ENCODE measurements at regions not wholly inside any gene's neighbourhood (a gene's known extent, or its start where the extent isn't known, plus 50 kb on each side); places are given as distances from the start of the nearest gene placed in this dataset.

DNA sequence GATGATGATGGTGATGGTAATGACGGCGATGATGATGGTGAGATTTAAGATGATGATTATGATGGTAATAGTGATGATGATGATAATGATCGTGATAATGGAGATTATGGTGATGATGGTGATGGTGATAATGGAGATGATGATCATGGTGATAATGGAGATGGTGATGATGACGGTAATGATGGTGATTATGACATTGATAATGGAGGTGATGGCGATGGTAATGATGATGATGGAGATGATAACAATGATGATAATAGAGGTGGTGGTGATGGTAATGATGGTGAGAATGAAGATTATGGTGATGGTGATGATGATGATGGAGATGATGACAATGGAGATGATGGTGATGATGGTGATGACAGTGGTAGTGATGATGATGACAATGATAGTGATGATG, 69.7 kb downstream of the MED10 start:
- Histone ChIP-seq H3K27me3 (ENCODE audit: insufficient read depth, poor library complexity, severe bottlenecking) (no peaks in the 10 kb centered on the region), H3K4me3 (replicated peaks; ENCODE audit: insufficient read depth, low read length) (no peak overlapping the region), H3K27ac (replicated peaks) (no peak overlapping the region)
- no peak for DNase-seq (ENCODE audit: low read depth in 1 of 2, low spot score in 1 of 2)
- TF ChIP-seq, protein P1, sequence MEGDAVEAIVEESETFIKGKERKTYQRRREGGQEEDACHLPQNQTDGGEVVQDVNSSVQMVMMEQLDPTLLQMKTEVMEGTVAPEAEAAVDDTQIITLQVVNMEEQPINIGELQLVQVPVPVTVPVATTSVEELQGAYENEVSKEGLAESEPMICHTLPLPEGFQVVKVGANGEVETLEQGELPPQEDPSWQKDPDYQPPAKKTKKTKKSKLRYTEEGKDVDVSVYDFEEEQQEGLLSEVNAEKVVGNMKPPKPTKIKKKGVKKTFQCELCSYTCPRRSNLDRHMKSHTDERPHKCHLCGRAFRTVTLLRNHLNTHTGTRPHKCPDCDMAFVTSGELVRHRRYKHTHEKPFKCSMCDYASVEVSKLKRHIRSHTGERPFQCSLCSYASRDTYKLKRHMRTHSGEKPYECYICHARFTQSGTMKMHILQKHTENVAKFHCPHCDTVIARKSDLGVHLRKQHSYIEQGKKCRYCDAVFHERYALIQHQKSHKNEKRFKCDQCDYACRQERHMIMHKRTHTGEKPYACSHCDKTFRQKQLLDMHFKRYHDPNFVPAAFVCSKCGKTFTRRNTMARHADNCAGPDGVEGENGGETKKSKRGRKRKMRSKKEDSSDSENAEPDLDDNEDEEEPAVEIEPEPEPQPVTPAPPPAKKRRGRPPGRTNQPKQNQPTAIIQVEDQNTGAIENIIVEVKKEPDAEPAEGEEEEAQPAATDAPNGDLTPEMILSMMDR (IDR thresholded peaks at IDR 0.05; ENCODE audit: insufficient read depth, low read length), result no peak
- TF ChIP-seq SPI1 (IDR thresholded peaks at IDR 0.05; ENCODE audit: borderline replicate concordance, low read depth), result no peak
- no peak for TF ChIP-seq GABPA (IDR thresholded peaks at IDR 0.05; ENCODE audit: low read depth)
- TF ChIP-seq, protein P2, sequence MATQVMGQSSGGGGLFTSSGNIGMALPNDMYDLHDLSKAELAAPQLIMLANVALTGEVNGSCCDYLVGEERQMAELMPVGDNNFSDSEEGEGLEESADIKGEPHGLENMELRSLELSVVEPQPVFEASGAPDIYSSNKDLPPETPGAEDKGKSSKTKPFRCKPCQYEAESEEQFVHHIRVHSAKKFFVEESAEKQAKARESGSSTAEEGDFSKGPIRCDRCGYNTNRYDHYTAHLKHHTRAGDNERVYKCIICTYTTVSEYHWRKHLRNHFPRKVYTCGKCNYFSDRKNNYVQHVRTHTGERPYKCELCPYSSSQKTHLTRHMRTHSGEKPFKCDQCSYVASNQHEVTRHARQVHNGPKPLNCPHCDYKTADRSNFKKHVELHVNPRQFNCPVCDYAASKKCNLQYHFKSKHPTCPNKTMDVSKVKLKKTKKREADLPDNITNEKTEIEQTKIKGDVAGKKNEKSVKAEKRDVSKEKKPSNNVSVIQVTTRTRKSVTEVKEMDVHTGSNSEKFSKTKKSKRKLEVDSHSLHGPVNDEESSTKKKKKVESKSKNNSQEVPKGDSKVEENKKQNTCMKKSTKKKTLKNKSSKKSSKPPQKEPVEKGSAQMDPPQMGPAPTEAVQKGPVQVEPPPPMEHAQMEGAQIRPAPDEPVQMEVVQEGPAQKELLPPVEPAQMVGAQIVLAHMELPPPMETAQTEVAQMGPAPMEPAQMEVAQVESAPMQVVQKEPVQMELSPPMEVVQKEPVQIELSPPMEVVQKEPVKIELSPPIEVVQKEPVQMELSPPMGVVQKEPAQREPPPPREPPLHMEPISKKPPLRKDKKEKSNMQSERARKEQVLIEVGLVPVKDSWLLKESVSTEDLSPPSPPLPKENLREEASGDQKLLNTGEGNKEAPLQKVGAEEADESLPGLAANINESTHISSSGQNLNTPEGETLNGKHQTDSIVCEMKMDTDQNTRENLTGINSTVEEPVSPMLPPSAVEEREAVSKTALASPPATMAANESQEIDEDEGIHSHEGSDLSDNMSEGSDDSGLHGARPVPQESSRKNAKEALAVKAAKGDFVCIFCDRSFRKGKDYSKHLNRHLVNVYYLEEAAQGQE (IDR thresholded peaks at IDR 0.05; ENCODE audit: insufficient replicate concordance, low read depth), result no peak
- TF ChIP-seq POLR2AphosphoS5 (IDR thresholded peaks at IDR 0.05; ENCODE audit: low read depth), result no peak

DNA sequence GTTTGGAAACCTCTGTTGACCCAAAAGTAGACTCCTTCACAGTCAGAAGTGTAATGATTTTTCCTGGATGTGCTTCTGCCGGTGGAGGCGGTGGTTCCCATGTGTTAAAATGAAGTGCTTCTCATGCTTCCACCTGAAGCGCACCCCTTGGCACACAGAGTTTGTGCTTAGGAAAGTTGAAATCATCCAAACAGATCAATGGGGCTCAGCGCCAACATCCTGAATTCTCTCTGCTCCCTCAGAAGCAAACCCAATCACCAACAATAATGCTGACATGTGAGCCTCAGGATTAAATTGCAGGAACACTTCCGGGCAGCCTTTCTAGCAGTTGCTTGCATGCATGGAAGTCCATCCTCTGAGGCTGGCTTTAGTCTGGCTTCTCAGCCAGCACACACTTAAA, 71.0 kb downstream of the MED10 start:
- TF ChIP-seq POLR2AphosphoS5 (IDR thresholded peaks at IDR 0.05; ENCODE audit: low read depth), result no peak
- TF ChIP-seq, protein P1 (IDR thresholded peaks at IDR 0.05; ENCODE audit: insufficient read depth, low read length), result no peak
- TF ChIP-seq SPI1 (IDR thresholded peaks at IDR 0.05; ENCODE audit: borderline replicate concordance, low read depth), result no peak
- no peak for TF ChIP-seq GABPA (IDR thresholded peaks at IDR 0.05; ENCODE audit: low read depth)
- TF ChIP-seq, protein P2 (IDR thresholded peaks at IDR 0.05; ENCODE audit: insufficient replicate concordance, low read depth), result no peak
- DNase-seq (ENCODE audit: low read depth in 1 of 2, low spot score in 1 of 2), result no peak
- Histone ChIP-seq H3K4me3 (replicated peaks; ENCODE audit: insufficient read depth, low read length) (no peak overlapping the region), H3K27ac (replicated peaks) (no peak overlapping the region), H3K27me3 (ENCODE audit: insufficient read depth, poor library complexity, severe bottlenecking) (no peaks in the 10 kb centered on the region)

DNA sequence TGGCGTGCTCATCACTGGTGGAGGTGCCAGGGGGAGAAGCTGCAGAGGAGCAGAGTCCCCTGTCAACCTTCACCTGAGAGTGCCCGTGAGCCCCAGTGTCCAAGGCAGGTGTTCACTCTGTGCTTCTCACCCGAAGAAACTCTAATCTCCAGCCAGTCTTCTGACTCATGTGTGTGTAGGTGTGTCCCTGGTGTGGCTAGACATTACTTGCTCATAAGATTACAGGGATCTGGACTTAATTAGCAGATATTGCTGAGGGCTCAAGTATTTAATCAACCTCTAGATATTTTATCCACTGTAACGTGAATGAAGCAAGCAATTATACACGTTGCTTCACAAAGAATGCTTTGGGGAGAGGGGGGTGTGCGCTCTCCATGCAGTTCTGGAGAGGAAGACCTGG, 72.5 kb downstream of the MED10 start:
- no peak for DNase-seq (ENCODE audit: low read depth in 1 of 2, low spot score in 1 of 2)
- TF ChIP-seq, protein P1 (IDR thresholded peaks at IDR 0.05; ENCODE audit: insufficient read depth, low read length), result no peak
- no peak overlapping the region for H3K4me3 ChIP-seq (replicated peaks; ENCODE audit: insufficient read depth, low read length)
- no peaks in the 10 kb centered on the region for H3K27me3 ChIP-seq (ENCODE audit: insufficient read depth, poor library complexity, severe bottlenecking)
- H3K27ac ChIP-seq (replicated peaks), result no peak overlapping the region

DNA sequence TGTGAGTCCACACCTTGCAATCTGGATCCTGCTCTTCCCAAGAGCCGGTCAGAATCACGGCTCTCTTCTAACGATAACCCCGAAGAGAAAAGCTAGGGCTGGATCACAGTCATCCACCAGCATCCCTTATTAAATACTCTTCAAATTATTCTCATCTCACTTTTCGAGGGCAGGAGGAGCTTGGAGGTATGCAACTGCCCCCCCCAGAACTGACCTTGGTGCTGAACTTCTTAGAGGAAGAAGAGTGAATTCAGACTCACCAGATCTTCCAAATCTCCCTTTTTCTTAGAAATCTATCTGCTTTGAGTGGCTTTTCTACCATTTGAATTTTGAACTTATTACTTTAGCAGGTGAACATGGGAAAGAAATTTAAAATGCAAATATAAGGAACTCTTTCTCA, 75.7 kb downstream of the MED10 start:
- Histone ChIP-seq H3K4me3 (replicated peaks; ENCODE audit: insufficient read depth, low read length) (no peak overlapping the region), H3K27me3 (ENCODE audit: insufficient read depth, poor library complexity, severe bottlenecking) (no peaks in the 10 kb centered on the region), H3K27ac (replicated peaks) (no peak overlapping the region)
- DNase-seq (ENCODE audit: low read depth in 1 of 2, low spot score in 1 of 2), result no peak
- TF ChIP-seq, protein P1 (IDR thresholded peaks at IDR 0.05; ENCODE audit: insufficient read depth, low read length), result no peak
- TF ChIP-seq, protein P2 (IDR thresholded peaks at IDR 0.05; ENCODE audit: insufficient replicate concordance, low read depth), result peak; percentile 93

All from HL-60 (cell line).